Panc1 (cell line): ENCODE measurements at regions not wholly inside any gene's neighbourhood (a gene's known extent, or its start where the extent isn't known, plus 50 kb on each side); places are given as distances from the start of the nearest gene placed in this dataset.

Experiments used
- ATAC-seq: fragments of 200-7000 bp; cut with Tn5 transposase; 2 replicates; pipeline ENCODE4 v1.9.1; 2020; ENCODE audit warnings: mild to moderate bottlenecking, moderate library complexity
- BruUV-seq: library from RNA; stranded (reverse); fragments of 400-500 nt; replicated peaks from 2 replicates; lab custom pipeline; 2021; lab: Mats Ljungman, UMichigan
- CTCF ChIA-PET: fragments of 300-600 bp; sonication (Branson Sonifier 250); formaldehyde crosslinking; loops from one replicate; lab custom pipeline; 2022; ENCODE audit warnings: antibody characterized with exemption; lab: Charles Lee
- POLR2A ChIA-PET: fragments of 300-600 bp; sonication (Branson Sonifier 250); formaldehyde crosslinking; loops from one replicate; lab custom pipeline; 2022; ENCODE audit warnings: antibody characterized with exemption; lab: Charles Lee
- DNase-seq: peaks from one replicate; pipeline ENCODE4 v3.0.0-alpha.2; 2010; ENCODE audit warnings: low read depth, low spot score
- H3K27ac ChIP-seq: 2 replicates; pipeline ENCODE4 v1.5.1; 2011; ENCODE audit warnings: mild to moderate bottlenecking, low read length, inconsistent platforms
- H3K27me3 ChIP-seq: fragments of 200-500 bp; sonication (Bioruptor generic); 2 replicates; pipeline ENCODE4 v1.6.0; 2014; ENCODE audit warnings: low read length, inconsistent platforms; ENCODE audit not compliant: control insufficient read depth, insufficient read depth
- H3K36me3 ChIP-seq: fragments of 200-500 bp; sonication (Bioruptor generic); 2 replicates; pipeline ENCODE4 v1.5.1; 2014; ENCODE audit warnings: inconsistent platforms, mild to moderate bottlenecking, low read length, moderate library complexity; ENCODE audit not compliant: control insufficient read depth, insufficient read depth
- H3K4me1 ChIP-seq: 2 replicates; pipeline ENCODE4 v1.5.1; 2011; ENCODE audit warnings: inconsistent platforms, mild to moderate bottlenecking, low read length, moderate library complexity; ENCODE audit not compliant: control insufficient read depth, insufficient read depth
- H3K4me3 ChIP-seq, 2 experiments: 2 replicates each; pipeline ENCODE4 v1.5.1; 2011 to 2012; ENCODE audit warnings: low read depth in 2 of 2, low read length in 2 of 2, mild to moderate bottlenecking in 2 of 2, inconsistent platforms in 1 of 2, moderate library complexity in 1 of 2
- H3K9me3 ChIP-seq: fragments of 200-500 bp; sonication (Bioruptor generic); 2 replicates; pipeline ENCODE4 v1.5.1; 2014; ENCODE audit warnings: low read depth, mild to moderate bottlenecking, inconsistent platforms, low read length, moderate library complexity; ENCODE audit not compliant: control insufficient read depth, insufficient read depth
- POLR2AphosphoS5 ChIP-seq: IDR thresholded peaks from 2 replicates; pipeline ENCODE4 v1.6.1; 2012; ENCODE audit warnings: mild to moderate bottlenecking, low read depth, low read length, moderate library complexity
- SIN3A ChIP-seq: IDR thresholded peaks from 2 replicates; pipeline ENCODE4 v1.6.1; 2012; ENCODE audit warnings: low read depth, mild to moderate bottlenecking, low read length, moderate library complexity, borderline replicate concordance; ENCODE audit not compliant: insufficient read depth
- TCF7L2 ChIP-seq: IDR thresholded peaks from 2 replicates; pipeline ENCODE4 v1.6.1; 2011; ENCODE audit warnings: mild to moderate bottlenecking, low read depth, low read length, inconsistent platforms
- in situ Hi-C: cut with HindIII; loops from 2 replicates; pipeline ENCODE4 v1.10.0; 2016; ENCODE audit warnings: low sequenced_read_pairs, low pct_unique_long_range_greater_than_20kb
- intact Hi-C: fragments of 100-400 bp; cut with micrococcal nuclease; formaldehyde crosslinking; loops from one replicate; pipeline ENCODE4 v1.10.0; 2022; ENCODE audit not compliant: unreplicated experiment
- TF ChIP-seq, protein P1 (sequence below), 2 experiments: IDR thresholded peaks; 2 replicates each; pipeline ENCODE4 v1.6.1; 2011 to 2012; ENCODE audit warnings: low read depth in 2 of 2, control low read depth in 1 of 2, low read length in 1 of 2, mild to moderate bottlenecking in 1 of 2, moderate library complexity in 1 of 2; ENCODE audit not compliant: insufficient read depth in 1 of 2
- TF ChIP-seq, protein P2 (sequence below): fragments of 450-650 bp; IDR thresholded peaks from 2 replicates; pipeline ENCODE4 v1.5.1; 2017; ENCODE audit warnings: mild to moderate bottlenecking

DNA sequence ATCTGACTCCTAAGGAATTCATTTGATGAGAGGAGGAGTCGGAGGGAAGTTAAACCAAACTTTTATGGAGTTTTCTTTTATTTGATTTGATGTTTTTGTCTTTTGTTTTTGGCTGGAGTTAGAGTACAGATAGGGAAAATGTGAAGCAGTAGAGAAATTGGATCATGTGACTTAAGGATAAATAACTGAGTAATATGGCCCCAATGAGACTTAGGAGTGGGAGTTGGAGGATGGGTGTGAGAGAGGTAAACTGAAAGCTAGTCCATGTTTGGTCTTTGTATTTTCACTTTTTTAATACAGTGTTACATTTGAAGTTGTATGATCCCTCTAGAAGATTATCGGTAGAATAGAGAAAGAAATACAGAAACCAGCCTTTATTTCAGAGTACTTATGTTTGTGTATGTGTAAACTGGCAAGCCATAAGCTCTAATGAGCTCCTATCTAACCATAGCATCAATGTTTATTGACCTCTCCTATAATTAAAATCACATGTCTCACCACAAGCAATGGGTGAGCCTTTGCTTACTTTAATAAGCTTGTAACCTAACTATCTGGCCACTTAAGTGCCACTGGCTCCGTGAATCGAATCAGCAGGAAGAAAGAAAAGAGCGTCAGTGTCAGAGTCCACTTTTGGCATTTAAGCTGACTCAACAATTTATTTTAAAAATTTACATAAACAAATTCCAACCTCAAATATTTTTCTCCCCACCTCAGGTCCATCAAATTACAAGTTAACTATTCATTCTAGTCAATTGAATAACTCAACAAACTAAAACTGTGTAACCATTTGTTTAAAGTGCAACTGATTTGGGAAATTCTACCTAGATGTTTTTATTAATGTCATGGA, 113.8 kb downstream of the EPDR1 start:
- in situ Hi-C loops: no loop called here
- no peak for ATAC-seq

DNA sequence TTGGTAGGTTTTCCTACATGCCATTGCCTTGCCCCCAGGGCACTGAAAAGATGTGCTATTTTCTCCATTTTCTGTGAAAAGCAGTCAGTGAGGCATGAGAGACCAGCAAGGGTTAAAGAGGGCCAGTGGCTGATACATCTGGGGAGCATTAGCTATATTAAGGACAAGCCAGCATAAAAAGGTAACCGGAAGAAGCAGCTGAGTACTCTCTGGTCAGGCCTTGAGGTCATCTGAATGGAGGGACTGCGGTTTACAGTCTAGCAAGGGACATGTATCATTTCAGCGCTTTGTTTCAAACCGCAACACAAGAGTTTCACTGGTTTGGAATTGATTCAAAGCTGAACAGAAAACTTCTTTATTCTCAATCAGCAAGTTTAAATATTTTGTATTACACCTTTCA, 120.4 kb downstream of the EPDR1 start:
- H3K27me3 ChIP-seq: no peaks in the 10 kb centered on the region
- no TSS peak for BruUV-seq
- ATAC-seq: no peak
- H3K36me3 ChIP-seq: no peaks in the 10 kb centered on the region
- DNase-seq: no peak
- TF ChIP-seq POLR2AphosphoS5 (no peak), TCF7L2 (no peak), SIN3A (no peak)
- TF ChIP-seq, protein P1, sequence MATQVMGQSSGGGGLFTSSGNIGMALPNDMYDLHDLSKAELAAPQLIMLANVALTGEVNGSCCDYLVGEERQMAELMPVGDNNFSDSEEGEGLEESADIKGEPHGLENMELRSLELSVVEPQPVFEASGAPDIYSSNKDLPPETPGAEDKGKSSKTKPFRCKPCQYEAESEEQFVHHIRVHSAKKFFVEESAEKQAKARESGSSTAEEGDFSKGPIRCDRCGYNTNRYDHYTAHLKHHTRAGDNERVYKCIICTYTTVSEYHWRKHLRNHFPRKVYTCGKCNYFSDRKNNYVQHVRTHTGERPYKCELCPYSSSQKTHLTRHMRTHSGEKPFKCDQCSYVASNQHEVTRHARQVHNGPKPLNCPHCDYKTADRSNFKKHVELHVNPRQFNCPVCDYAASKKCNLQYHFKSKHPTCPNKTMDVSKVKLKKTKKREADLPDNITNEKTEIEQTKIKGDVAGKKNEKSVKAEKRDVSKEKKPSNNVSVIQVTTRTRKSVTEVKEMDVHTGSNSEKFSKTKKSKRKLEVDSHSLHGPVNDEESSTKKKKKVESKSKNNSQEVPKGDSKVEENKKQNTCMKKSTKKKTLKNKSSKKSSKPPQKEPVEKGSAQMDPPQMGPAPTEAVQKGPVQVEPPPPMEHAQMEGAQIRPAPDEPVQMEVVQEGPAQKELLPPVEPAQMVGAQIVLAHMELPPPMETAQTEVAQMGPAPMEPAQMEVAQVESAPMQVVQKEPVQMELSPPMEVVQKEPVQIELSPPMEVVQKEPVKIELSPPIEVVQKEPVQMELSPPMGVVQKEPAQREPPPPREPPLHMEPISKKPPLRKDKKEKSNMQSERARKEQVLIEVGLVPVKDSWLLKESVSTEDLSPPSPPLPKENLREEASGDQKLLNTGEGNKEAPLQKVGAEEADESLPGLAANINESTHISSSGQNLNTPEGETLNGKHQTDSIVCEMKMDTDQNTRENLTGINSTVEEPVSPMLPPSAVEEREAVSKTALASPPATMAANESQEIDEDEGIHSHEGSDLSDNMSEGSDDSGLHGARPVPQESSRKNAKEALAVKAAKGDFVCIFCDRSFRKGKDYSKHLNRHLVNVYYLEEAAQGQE (IDR thresholded peaks at IDR 0.05; ENCODE audit: insufficient read depth in 1 of 2, low read depth in 2 of 2, low read length in 1 of 2): no peak
- TF ChIP-seq, protein P2, sequence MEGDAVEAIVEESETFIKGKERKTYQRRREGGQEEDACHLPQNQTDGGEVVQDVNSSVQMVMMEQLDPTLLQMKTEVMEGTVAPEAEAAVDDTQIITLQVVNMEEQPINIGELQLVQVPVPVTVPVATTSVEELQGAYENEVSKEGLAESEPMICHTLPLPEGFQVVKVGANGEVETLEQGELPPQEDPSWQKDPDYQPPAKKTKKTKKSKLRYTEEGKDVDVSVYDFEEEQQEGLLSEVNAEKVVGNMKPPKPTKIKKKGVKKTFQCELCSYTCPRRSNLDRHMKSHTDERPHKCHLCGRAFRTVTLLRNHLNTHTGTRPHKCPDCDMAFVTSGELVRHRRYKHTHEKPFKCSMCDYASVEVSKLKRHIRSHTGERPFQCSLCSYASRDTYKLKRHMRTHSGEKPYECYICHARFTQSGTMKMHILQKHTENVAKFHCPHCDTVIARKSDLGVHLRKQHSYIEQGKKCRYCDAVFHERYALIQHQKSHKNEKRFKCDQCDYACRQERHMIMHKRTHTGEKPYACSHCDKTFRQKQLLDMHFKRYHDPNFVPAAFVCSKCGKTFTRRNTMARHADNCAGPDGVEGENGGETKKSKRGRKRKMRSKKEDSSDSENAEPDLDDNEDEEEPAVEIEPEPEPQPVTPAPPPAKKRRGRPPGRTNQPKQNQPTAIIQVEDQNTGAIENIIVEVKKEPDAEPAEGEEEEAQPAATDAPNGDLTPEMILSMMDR: no peak
- H3K9me3 ChIP-seq: peaks cover 2% of the 10 kb centered on the region; the same call in 1 of the 2 replicates
- H3K27ac ChIP-seq: no peak overlapping the region
- H3K4me1 ChIP-seq: no peaks in the 10 kb centered on the region
- in situ Hi-C loops (no loop called here), intact Hi-C loops (no loop called here)
- ChIA-PET CTCF (no interaction called here), POLR2A (no interaction called here)
- H3K4me3 ChIP-seq: no peak overlapping the region

More for the DNA sequence above, 113.8 kb downstream of the EPDR1 start:
- Histone ChIP-seq H3K27me3 (no peaks in the 10 kb centered on the region), H3K4me1 (peaks cover 2% of the 10 kb centered on the region; the same call in 1 of the 2 replicates), H3K9me3 (peaks cover 2% of the 10 kb centered on the region; the same call in 1 of the 2 replicates), H3K27ac (no peak overlapping the region), H3K36me3 (no peaks in the 10 kb centered on the region), H3K4me3 (no peak overlapping the region)
- BruUV-seq: no TSS peak
- CTCF ChIA-PET: no interaction called here
- DNase-seq: no peak
- intact Hi-C loops: no loop called here
- no peak for TF ChIP-seq TCF7L2
- TF ChIP-seq SIN3A: no peak
- TF ChIP-seq, protein P1 (IDR thresholded peaks at IDR 0.05; ENCODE audit: insufficient read depth in 1 of 2, low read depth in 2 of 2, low read length in 1 of 2): no peak
- no peak for TF ChIP-seq POLR2AphosphoS5
- TF ChIP-seq, protein P2: no peak
- POLR2A ChIA-PET: no interaction called here
